Skeletal muscle cell (primary cell): ENCODE measurements at regions not wholly inside any gene's neighbourhood (a gene's known extent, or its start where the extent isn't known, plus 50 kb on each side); places are given as distances from the start of the nearest gene placed in this dataset.

Experiments used
- DNase-seq: peaks from one replicate; pipeline ENCODE4 v3.0.0-alpha.2; 2010; ENCODE audit warnings: low read depth
- H3K4me3 ChIP-seq: 2 replicates; pipeline ENCODE4 v1.5.1; 2011; ENCODE audit warnings: low read depth, mild to moderate bottlenecking, control low read depth, low read length, moderate library complexity

DNA sequence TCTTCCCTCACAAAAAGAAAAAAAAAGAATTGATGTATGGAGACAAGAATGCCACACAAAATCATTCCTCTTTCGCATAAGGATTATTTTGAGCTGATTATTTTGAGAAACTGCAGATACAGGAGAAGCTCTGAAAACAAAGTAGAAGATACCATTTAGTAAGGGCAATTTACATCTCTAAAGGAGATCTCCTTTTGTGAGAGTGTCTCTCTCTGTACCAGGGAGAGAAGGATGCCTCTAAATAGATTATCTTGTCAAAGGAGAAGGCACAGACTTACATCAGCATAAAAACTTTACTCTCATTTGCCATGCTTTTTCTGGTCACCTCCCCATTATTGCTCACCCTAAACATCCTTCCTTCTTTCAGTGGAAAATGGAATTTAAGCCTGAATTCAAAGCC is 747.9 kb upstream of the COBL start:
- no peak overlapping the region for H3K4me3 ChIP-seq
- no peak for DNase-seq

DNA sequence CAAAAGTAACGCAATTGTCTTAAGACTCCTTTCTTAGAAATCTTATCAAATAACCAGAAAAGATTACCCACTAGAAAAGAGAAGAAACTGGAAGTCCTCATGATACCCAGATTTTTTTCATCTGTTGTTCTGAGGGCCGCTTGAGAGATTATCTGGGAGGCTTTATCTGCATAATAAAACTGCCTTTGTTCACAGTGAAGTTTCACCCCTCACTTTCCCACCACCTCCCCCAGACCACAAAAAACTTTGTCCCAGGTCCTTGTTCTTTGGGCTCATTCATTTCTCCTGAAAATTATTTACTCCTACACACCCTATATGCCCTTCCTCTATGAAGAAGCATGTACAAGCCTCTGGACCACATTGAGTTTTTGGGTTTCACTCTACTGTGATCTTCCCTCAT is 745.1 kb upstream of the COBL start:
- no peak for DNase-seq
- no peak overlapping the region for H3K4me3 ChIP-seq

DNA sequence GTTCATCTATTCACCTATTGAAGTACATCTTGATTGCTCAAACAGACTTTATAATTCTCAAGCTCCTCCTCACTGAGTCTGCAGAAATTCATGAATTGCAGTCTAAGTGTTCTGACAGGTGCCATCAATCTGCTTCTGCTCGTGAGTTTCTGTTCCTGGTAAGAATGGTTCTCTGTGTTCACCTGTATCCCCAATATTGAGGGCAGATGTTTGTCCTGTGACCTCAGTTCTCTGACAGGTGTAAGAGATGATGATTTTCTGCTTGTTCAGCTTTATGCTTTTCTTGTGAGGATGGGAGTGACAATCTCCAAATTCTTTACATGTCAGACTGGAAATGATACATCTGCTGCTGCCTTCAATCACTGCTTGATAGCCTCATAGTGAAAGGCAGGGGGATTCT is 736.9 kb upstream of the COBL start:
- DNase-seq, result no peak
- no peak overlapping the region for H3K4me3 ChIP-seq

DNA sequence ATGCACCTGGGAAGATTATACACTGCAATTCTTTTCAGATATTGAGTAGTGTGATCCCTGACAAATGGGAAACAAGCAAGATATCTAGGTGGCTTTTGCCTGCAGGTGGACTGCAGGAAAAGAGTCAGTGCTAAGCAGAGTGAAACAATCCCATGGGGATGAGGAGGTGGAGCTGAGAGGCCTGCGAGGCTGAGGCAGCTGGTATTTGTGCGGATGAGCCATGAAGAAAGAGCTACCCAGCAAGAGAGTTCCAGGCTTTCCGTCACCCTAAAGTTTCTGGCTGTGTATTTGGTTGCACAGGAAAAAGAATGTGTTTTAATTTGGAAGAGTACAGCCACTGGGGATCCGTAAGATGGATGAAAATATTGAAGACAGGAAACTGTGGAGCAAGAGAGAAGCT is 714.1 kb upstream of the COBL start:
- no peak for DNase-seq
- H3K4me3 ChIP-seq, result no peak overlapping the region

DNA sequence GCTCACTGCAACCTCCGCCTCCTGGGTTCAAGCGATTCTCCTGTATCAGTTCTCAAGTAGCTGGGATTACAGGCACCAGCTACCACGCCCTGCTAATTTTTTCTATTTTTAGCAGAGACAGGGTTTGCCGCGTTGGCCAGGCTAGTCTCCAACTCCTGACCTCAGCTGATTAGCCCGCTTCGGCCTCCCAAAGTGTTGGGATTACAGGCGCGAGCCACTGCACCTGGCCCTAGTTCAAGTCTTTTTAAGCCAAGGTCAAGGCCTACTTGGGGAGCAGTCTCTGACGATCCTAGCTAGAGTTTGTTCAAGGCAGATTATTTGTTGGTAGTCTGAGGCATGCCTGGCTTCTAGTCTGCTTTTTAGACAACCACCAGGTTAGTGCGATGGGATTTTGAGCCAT is 709.5 kb upstream of the COBL start:
- DNase-seq, result no peak
- H3K4me3 ChIP-seq, result no peak overlapping the region

DNA sequence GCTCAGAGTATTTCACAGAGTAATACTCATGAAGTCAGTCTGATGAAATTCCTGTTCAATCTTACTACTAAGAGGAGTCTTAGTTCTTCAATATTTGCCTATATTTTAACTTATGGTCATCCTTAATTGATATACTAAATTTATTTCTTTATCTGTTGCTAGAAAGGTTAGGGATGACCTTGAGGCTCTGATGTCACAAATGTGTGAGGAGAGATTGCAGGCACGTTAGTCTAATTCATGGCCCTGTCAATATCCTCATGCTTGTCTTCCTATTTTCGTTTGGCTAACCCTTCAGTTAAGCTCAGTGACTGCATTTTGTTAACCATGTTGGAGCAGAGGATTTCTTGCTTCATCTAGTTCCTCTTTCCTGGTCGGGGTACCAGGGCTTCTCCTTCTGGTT is 704.7 kb upstream of the COBL start:
- no peak for DNase-seq
- H3K4me3 ChIP-seq, result no peak overlapping the region

DNA sequence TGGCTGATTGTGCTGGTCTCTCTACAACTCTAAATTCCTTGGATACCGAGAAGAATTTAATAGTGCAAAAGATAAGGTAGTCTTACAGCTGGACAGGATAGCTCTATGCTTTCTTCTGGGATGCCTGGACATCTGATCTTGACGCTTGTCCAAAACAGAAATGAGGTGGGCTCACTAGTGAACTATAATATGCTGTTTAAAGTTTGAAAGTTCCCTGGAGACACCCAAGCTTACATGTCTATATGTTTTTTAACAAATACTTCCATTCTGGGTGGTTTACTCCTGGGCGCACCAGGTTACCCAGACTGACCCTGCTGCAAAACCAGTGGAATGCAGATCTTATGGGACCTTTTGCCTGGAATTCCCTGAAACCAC is 702.1 kb upstream of the COBL start:
- no peak overlapping the region for H3K4me3 ChIP-seq
- DNase-seq, result no peak

DNA sequence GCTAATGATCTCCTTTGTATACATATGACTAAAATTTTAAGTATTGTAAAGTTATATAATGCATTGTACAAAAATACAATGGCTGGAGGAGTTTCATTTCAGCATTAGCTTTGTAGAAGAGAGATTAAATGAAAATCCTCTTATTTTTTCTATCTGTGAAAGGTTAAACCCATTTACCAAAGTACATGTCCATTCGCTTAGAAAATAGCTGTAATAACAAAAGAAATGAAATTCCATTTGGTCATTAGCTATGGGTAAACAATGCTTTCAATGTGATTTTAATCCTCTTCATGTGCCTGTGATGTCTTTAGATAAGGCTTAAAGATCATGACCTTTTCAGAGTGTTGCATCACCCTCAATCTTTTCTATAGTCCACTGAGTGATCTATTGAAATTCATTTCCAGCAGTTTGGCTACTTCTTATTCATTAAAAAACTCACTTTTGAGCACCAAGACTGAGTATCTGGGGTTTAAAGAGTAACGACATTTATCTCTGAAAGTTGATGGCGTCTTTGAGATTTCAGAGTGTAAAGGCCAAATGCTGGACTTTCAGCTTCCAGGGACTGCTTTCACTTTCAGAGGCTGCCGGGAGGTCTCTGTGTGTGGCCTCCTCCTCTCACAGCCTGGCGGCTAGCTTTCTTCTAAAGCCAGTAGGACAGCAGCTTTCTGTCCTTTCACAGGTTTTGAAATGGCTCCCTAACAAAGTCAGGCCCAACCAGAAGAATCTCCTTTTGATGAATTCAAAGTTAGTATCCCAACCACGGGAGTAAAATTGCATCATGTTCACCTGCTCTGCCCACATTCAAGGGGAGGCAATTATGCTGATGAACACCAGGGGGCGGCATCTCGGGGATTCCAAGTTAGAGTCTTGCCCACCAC is 701.4 kb upstream of the COBL start:
- H3K4me3 ChIP-seq, result no peak overlapping the region
- DNase-seq, result no peak

DNA sequence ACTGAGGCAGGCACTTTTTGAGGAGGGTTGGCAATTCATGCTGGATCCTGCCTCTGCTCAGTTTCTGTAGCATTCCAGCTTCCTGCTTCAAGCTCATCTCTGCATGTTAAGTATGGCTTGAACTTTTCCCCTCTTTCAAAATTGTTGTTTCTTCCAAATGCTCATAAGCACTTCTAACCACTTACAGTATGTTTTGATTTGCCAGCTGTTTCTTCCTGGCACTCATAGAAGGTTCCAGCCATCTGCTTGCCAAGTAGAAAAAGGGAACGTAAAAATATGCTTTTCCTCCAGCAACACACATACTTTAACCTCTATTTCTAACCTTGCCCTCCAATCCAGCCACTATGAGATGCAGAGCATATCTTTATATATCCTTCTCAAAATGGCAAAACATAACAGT is 692.6 kb upstream of the COBL start:
- no peak for DNase-seq

DNA sequence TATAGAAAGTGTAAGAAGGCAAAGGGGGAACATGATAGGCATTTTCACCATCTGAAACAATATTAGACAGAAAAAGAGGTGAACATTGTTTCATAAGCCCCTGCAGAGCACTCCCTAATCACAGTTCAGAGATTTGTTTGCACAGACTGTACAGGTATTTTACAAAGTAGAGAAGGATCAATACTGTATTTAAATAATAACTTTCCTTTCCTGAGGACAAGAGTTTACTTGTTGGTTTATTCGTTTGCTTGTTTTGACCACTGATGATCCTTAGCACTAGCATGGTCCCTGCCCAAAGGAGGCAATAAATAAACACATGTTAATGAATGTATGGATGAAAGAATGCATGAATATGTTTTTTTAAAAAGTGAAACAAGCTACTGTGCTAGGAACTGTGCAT is 690.1 kb upstream of the COBL start:
- no peak for DNase-seq
- no peak overlapping the region for H3K4me3 ChIP-seq

More for the DNA sequence above, 692.6 kb upstream of the COBL start:
- H3K4me3 ChIP-seq, result no peak overlapping the region

DNA sequence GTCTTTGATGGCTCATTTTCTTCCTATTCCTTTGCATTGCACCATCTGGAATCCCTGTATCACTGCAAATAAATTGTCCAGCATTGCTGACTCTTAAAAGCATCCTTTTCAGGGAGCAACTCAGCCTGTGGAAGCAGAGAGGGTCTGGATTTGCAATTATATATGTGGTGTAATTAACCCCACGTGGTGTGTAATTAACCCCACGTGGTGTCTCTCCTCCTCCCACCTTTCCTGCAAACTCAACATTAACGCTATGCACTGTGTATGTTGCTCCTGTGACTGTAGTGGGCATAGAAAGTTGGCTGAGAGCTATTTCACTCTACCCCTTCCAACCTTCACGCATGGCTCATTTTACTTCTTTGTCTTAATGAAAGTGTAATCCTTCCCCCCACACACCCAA is 689.0 kb upstream of the COBL start:
- no peak for DNase-seq
- H3K4me3 ChIP-seq, result no peak overlapping the region

DNA sequence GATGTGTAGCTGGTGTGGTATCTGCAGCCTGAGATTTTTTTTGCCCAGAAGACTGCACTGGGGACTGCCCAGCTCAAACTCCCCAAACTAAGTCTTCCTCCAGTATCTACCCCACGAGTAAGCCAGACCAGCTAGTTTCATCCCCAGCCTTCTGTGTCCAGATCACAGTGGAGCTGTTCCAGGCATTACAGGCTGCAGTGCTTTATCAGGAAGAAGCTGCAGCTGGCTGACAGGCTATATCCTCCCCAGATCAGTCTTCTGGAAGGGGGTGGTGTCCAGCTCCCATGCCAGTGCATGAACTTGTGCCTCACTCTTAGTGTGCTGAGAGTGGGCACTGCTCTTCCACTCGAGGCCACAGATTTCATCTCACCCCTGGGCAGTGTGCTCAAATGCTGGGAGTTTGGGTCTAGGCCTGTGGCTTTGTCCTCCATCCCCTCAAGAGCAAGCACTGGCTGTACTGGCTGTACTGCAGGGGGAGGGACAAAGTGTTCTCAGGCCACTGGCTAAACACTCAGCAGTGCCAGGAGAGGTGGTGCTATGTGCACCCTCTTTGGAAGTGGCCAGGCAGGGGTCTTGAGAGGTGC is 679.1 kb upstream of the COBL start:
- no peak overlapping the region for H3K4me3 ChIP-seq
- no peak for DNase-seq

DNA sequence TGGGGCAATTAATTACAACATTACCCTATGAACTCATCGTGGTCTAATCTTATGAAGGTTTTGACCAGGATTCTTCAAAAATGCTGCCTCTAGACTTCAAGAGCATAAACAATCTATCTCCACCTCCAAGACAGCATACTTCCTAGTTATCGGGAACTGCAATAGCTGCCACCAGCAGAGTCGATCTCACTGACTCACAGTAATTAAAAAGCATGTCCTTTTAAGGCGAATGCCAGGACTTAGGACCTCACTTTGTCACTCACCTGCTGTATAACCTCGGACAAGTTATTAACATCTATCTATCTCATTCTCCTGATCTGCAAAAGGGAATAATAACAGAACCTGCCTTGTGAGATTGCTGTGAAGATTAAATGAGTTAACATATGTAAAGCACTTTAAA is 666.0 kb upstream of the COBL start:
- DNase-seq, result no peak
- no peak overlapping the region for H3K4me3 ChIP-seq

DNA sequence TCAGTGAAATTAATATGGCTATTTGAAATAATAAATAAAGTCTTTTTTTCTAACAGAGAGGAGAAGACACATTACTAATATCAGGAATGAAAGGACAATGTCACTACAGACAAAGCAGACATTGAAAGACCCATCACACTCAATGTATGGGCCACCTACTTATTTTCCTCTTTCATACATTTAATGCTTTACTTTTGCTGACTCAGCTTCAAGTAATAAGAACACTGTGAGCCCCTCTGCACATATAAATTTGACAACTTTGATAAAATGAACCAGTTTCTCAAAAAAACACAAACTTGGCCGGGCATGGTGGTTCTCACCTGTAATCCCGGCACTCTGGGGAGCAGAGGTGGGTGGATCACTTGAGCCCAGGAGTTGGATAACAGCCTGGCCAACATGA is 664.2 kb upstream of the COBL start:
- no peak for DNase-seq
- no peak overlapping the region for H3K4me3 ChIP-seq

DNA sequence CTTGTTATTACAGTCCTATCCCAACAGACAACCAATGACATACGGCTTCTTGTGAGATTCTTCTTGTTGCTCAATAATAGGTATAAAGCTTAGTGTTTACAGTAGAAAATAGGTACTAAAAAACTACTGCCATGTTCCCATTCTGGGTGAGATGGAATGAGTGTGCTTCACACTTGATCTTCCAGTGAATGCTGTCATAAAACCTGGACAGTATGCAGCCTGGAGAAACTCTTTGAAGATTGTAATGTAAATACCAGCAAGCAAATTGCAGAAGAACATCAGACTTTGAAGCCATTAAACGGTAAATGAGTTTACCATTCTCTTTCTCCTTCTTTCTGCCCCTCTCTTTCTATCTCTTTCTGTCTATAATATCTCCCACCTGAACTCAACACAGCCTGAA is 663.7 kb upstream of the COBL start:
- no peak overlapping the region for H3K4me3 ChIP-seq
- no peak for DNase-seq

DNA sequence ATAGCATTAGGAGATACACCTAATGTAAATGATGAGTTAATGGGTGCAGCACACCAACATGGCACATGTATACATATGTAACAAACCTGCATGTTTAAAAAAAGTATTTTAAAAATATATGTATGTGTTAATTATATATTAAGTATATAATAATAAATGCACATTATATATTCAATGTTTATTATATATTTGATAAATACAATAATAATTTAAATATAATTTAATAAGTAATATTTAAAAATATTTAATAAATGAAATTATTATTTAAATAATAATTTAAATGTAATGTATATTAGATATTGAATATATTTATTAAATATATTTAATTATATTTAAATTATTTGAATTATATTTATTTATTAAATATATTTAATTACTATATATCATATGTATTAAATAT is 661.3 kb upstream of the COBL start:
- no peak for DNase-seq
- H3K4me3 ChIP-seq, result no peak overlapping the region

DNA sequence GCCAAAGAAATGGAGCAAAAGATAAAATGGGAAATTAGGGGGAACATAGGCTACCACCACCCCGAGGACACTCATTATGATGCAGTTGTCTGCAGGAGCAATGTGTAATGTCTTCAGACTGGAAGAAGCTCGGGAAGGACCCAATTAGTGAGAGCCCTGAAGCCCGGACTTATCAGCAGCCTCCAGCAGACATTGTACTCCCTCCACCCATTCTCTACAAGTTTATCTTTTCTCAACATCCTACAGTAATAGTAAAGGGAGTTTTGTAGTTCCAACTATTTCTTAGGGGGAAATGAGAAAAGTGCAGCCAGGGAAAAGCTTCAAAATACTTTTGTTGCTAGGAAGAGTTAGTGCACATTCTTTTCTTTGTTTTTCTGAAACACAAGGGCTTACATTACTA is 657.3 kb upstream of the COBL start:
- H3K4me3 ChIP-seq, result no peak overlapping the region
- DNase-seq, result no peak

DNA sequence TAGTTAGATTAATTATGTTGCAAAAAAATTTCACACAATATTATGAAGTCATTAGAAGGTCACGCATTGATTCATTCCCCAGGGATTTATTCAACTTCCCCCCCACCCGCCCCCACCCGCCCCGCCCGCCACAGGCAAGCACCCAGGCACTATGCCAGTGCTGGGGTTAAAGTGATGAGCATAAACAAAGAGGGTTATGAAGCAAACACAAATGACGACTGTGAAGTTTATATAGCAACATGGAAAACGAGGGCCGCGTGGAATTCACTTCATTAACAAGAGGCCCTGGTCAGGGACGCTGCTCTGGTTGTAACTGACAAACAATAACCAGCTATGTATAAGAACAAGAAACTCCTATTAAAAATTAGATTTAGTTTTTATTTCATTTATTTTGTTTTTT is 656.5 kb upstream of the COBL start:
- no peak for DNase-seq
- no peak overlapping the region for H3K4me3 ChIP-seq

DNA sequence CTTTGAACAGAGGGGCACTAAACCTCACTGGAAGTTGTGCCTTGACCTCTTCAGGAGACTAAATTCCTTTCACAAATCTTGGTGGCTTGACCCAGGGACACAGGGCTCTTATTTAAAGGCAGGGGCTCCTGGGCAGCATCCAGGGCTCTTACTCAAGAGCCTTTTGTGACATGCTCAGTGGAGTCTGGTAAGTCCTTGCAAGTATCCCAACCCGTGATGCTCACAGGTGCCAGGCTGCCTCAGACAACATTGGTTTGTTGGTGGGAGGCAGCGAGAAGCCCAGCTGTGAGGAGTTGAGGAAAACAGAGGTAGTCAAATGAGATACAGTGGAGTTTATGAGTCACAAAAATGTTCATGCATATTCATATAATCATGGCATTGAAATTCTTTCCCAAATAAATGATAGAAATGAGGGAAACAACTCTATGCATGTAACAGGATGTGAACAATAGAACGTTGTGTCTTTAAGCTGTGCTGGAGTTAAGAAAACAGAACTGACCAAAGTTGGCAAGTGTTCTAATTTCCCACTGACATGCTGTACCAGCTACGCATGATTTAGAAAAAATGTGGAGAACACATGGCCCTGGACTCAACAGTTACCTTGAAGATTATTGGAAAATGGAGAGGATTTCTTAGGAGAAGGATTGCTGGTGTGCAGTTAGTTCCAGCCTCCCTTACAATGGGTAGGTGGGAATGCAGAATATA is 654.5 kb upstream of the COBL start:
- no peak overlapping the region for H3K4me3 ChIP-seq
- DNase-seq, result no peak

DNA sequence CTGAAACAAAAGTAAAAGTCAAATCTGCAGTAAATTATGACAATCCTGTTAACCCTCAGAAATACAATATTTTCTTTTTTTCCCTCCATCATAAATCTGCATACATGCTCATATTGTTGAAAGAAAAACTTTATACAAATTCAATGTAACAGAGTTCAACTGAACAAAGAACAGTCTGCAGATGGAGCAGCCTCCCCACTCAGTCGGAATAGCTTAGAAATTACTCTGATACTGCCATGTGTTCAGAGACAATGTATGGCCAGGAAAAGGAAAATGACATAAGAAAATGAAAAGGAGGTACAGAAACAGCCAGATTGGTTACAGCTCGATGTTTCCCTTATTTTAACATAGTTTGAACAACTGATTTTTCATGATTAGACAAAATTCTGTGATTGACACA is 651.9 kb upstream of the COBL start:
- no peak for DNase-seq
- H3K4me3 ChIP-seq, result no peak overlapping the region

DNA sequence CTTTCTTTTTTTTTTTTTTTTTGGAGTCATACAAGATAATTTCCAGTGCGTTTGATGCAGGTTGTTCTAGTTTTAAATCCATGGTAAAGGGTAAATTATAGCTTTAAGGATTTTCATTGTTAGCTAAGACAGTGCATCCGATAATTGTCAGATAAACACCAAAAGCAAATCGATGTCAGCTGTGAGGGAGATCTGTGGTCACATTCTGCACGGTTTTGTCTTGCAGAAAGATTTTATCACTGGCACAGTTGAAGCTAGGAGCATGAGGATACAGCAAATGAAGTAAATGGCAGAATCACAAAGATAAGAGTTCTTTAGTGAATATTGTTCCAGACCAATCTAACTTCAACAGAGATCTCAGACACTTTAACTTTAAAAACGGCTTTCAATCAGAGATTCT is 648.8 kb upstream of the COBL start:
- no peak for DNase-seq

More for the DNA sequence above, 648.8 kb upstream of the COBL start:
- H3K4me3 ChIP-seq, result no peak overlapping the region
